ENCODE measurements at regions not wholly inside any gene's neighbourhood (a gene's known extent, or its start where the extent isn't known, plus 50 kb on each side); places are given as distances from the start of the nearest gene placed in this dataset.

GRCh38 chr1:243916160-243916559, 66.1 kb upstream of the AKT3 start:
- CTCF ChIA-PET: no interaction called here
- BruUV-seq (replicated peaks): no TSS peak

GRCh38 chr1:243912347-243912746, 62.3 kb upstream of the AKT3 start:
- no peak for DNase-seq
- H3K9me3 Mint-ChIP-seq (ENCODE audit: low read depth, unreplicated experiment): no peaks in the 10 kb centered on the region
- intact Hi-C loops (cut with micrococcal nuclease; ENCODE audit: unreplicated experiment): no loop called here
- no peaks in the 10 kb centered on the region for H3K27me3 Mint-ChIP-seq (ENCODE audit: unreplicated experiment)
- no peak for TF ChIP-seq CTCF (IDR thresholded peaks at IDR 0.05; ENCODE audit: unreplicated experiment)
- peaks cover 14% of the 10 kb centered on the region for H3K4me1 Mint-ChIP-seq (ENCODE audit: low read depth, unreplicated experiment)
- H3K36me3 Mint-ChIP-seq (ENCODE audit: insufficient read depth, unreplicated experiment): peaks cover under 1% of the 10 kb centered on the region
- no TSS peak for BruUV-seq (replicated peaks)
- no peak overlapping the region for H3K27ac Mint-ChIP-seq (ENCODE audit: unreplicated experiment)
- no peak overlapping the region for H3K4me3 Mint-ChIP-seq (ENCODE audit: low read depth, unreplicated experiment)
- CTCF ChIA-PET: no interaction called here

More at GRCh38 chr1:243916160-243916559, 66.1 kb upstream of the AKT3 start:
- Mint-ChIP-seq H3K4me1 (ENCODE audit: low read depth, unreplicated experiment) (peaks cover 27% of the 10 kb centered on the region), H3K4me3 (ENCODE audit: low read depth, unreplicated experiment) (peak overlapping the region; percentile 79), H3K27me3 (ENCODE audit: unreplicated experiment) (no peaks in the 10 kb centered on the region), H3K9me3 (ENCODE audit: low read depth, unreplicated experiment) (no peaks in the 10 kb centered on the region), H3K36me3 (ENCODE audit: insufficient read depth, unreplicated experiment) (peaks cover 6% of the 10 kb centered on the region), H3K27ac (ENCODE audit: unreplicated experiment) (no peak overlapping the region)
- no peak for DNase-seq
- no peak for TF ChIP-seq CTCF (IDR thresholded peaks at IDR 0.05; ENCODE audit: unreplicated experiment)
- intact Hi-C loops (cut with micrococcal nuclease; ENCODE audit: unreplicated experiment): no loop called here

GRCh38 chr1:243910607-243911006, 60.6 kb upstream of the AKT3 start:
- H3K27me3 Mint-ChIP-seq (ENCODE audit: unreplicated experiment): no peaks in the 10 kb centered on the region

GRCh38 chr1:243903895-243904294, 53.9 kb upstream of the AKT3 start:
- Mint-ChIP-seq H3K4me1 (ENCODE audit: low read depth, unreplicated experiment) (no peaks in the 10 kb centered on the region), H3K36me3 (ENCODE audit: insufficient read depth, unreplicated experiment) (no peaks in the 10 kb centered on the region), H3K27ac (ENCODE audit: unreplicated experiment) (no peak overlapping the region), H3K9me3 (ENCODE audit: low read depth, unreplicated experiment) (no peaks in the 10 kb centered on the region), H3K4me3 (ENCODE audit: low read depth, unreplicated experiment) (no peak overlapping the region), H3K27me3 (ENCODE audit: unreplicated experiment) (no peaks in the 10 kb centered on the region)
- BruUV-seq (replicated peaks): no TSS peak
- no peak for TF ChIP-seq CTCF (IDR thresholded peaks at IDR 0.05; ENCODE audit: unreplicated experiment)
- intact Hi-C loops (cut with micrococcal nuclease; ENCODE audit: unreplicated experiment): no loop called here
- no peak for DNase-seq
- CTCF ChIA-PET: interaction anchor here (0.7 kb wide), 1 partner anchor 1505 kb away, joined by 7 read pairs; no protein-coding TSS in a partner anchor

More at GRCh38 chr1:243910607-243911006, 60.6 kb upstream of the AKT3 start:
- Mint-ChIP-seq H3K9me3 (ENCODE audit: low read depth, unreplicated experiment) (no peaks in the 10 kb centered on the region), H3K27ac (ENCODE audit: unreplicated experiment) (no peak overlapping the region), H3K4me3 (ENCODE audit: low read depth, unreplicated experiment) (no peak overlapping the region), H3K4me1 (ENCODE audit: low read depth, unreplicated experiment) (peaks cover 2% of the 10 kb centered on the region), H3K36me3 (ENCODE audit: insufficient read depth, unreplicated experiment) (no peaks in the 10 kb centered on the region)
- BruUV-seq (replicated peaks): no TSS peak
- intact Hi-C loops (cut with micrococcal nuclease; ENCODE audit: unreplicated experiment): no loop called here
- no peak for DNase-seq
- no peak for TF ChIP-seq CTCF (IDR thresholded peaks at IDR 0.05; ENCODE audit: unreplicated experiment)
- CTCF ChIA-PET: no interaction called here
